ENCODE measurements at regions not wholly inside any gene's neighbourhood (a gene's known extent, or its start where the extent isn't known, plus 50 kb on each side); places are given as distances from the start of the nearest gene placed in this dataset.

GRCh38 chr10:65846541-65846940, 1079.3 kb upstream of the LRRTM3 start:
- DNase-seq (ENCODE audit: low read depth in 2 of 2), result no peak

- DNase-seq (ENCODE audit: low read depth in 2 of 2), result no peak
Observed at GRCh38 chr10:65846949-65847348, 1078.9 kb upstream of the LRRTM3 start.

- no peak for DNase-seq (ENCODE audit: low read depth in 2 of 2)
Observed at GRCh38 chr10:65847436-65848230, 1078.2 kb upstream of the LRRTM3 start.

- no peak for DNase-seq (ENCODE audit: low read depth in 2 of 2)
Observed at GRCh38 chr10:65858841-65859240, 1067.0 kb upstream of the LRRTM3 start.

- no peak for DNase-seq (ENCODE audit: low read depth in 2 of 2)
Observed at GRCh38 chr10:65861249-65861648, 1064.6 kb upstream of the LRRTM3 start.
